ENCODE measurements at regions not wholly inside any gene's neighbourhood (a gene's known extent, or its start where the extent isn't known, plus 50 kb on each side); places are given as distances from the start of the nearest gene placed in this dataset.

GRCh38 chr3:74139648-74140047, 474.8 kb downstream of the CNTN3 start:
- no peak overlapping the region for H3K9ac ChIP-seq (ENCODE audit: low read length)
- H3F3A ChIP-seq (ENCODE audit: insufficient read depth, low read length) = no peaks in the 10 kb centered on the region
- no peaks in the 10 kb centered on the region for H3K4me1 ChIP-seq (ENCODE audit: insufficient read depth, low read length, severe bottlenecking)
- no peak overlapping the region for H3K27ac ChIP-seq (ENCODE audit: low read depth, low read length, poor library complexity, severe bottlenecking)
- H3K36me3 ChIP-seq (ENCODE audit: insufficient read depth, low read length) = no peaks in the 10 kb centered on the region
- H3K79me2 ChIP-seq (ENCODE audit: insufficient read depth, low read length) = no peaks in the 10 kb centered on the region
- H2AFZ ChIP-seq (ENCODE audit: low read length) = no peak overlapping the region
- H3K9me3 ChIP-seq (ENCODE audit: low read length) = no peaks in the 10 kb centered on the region
- H4K20me1 ChIP-seq (ENCODE audit: insufficient read depth, low read length) = no peaks in the 10 kb centered on the region
- H3K9me2 ChIP-seq (ENCODE audit: low read depth, low read length) = no peaks in the 10 kb centered on the region
- no peak overlapping the region for H3K4me3 ChIP-seq (ENCODE audit: low read depth, low read length, poor library complexity, severe bottlenecking)
- no peaks in the 10 kb centered on the region for H3K27me3 ChIP-seq (ENCODE audit: insufficient read depth, low read length)
- H3K4me2 ChIP-seq (ENCODE audit: low read length) = no peak overlapping the region
- TF ChIP-seq, protein P1, sequence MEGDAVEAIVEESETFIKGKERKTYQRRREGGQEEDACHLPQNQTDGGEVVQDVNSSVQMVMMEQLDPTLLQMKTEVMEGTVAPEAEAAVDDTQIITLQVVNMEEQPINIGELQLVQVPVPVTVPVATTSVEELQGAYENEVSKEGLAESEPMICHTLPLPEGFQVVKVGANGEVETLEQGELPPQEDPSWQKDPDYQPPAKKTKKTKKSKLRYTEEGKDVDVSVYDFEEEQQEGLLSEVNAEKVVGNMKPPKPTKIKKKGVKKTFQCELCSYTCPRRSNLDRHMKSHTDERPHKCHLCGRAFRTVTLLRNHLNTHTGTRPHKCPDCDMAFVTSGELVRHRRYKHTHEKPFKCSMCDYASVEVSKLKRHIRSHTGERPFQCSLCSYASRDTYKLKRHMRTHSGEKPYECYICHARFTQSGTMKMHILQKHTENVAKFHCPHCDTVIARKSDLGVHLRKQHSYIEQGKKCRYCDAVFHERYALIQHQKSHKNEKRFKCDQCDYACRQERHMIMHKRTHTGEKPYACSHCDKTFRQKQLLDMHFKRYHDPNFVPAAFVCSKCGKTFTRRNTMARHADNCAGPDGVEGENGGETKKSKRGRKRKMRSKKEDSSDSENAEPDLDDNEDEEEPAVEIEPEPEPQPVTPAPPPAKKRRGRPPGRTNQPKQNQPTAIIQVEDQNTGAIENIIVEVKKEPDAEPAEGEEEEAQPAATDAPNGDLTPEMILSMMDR (IDR thresholded peaks at IDR 0.05; ENCODE audit: low read length) = 0 out of 2 replicates have a peak, but pooled peaks have one; percentile 7
- no peak for TF ChIP-seq EZH2 (IDR thresholded peaks at IDR 0.05; ENCODE audit: borderline replicate concordance, low read length)

GRCh38 chr3:74137790-74138189, 476.7 kb downstream of the CNTN3 start:
- H3K9me2 ChIP-seq (ENCODE audit: low read depth, low read length) = no peaks in the 10 kb centered on the region
- no peaks in the 10 kb centered on the region for H3K27me3 ChIP-seq (ENCODE audit: insufficient read depth, low read length)
- H3K36me3 ChIP-seq (ENCODE audit: insufficient read depth, low read length) = no peaks in the 10 kb centered on the region
- H2AFZ ChIP-seq (ENCODE audit: low read length) = no peak overlapping the region
- H3K4me3 ChIP-seq (ENCODE audit: low read depth, low read length, poor library complexity, severe bottlenecking) = no peak overlapping the region
- H3K79me2 ChIP-seq (ENCODE audit: insufficient read depth, low read length) = no peaks in the 10 kb centered on the region
- TF ChIP-seq, protein P1 (IDR thresholded peaks at IDR 0.05; ENCODE audit: low read length) = no peak
- no peak for TF ChIP-seq EZH2 (IDR thresholded peaks at IDR 0.05; ENCODE audit: borderline replicate concordance, low read length)
- no peaks in the 10 kb centered on the region for H4K20me1 ChIP-seq (ENCODE audit: insufficient read depth, low read length)
- H3K4me2 ChIP-seq (ENCODE audit: low read length) = no peak overlapping the region
- H3K4me1 ChIP-seq (ENCODE audit: insufficient read depth, low read length, severe bottlenecking) = no peaks in the 10 kb centered on the region
- H3K9ac ChIP-seq (ENCODE audit: low read length) = no peak overlapping the region
- H3F3A ChIP-seq (ENCODE audit: insufficient read depth, low read length) = no peaks in the 10 kb centered on the region
- H3K9me3 ChIP-seq (ENCODE audit: low read length) = no peaks in the 10 kb centered on the region
- no peak overlapping the region for H3K27ac ChIP-seq (ENCODE audit: low read depth, low read length, poor library complexity, severe bottlenecking)

DNA sequence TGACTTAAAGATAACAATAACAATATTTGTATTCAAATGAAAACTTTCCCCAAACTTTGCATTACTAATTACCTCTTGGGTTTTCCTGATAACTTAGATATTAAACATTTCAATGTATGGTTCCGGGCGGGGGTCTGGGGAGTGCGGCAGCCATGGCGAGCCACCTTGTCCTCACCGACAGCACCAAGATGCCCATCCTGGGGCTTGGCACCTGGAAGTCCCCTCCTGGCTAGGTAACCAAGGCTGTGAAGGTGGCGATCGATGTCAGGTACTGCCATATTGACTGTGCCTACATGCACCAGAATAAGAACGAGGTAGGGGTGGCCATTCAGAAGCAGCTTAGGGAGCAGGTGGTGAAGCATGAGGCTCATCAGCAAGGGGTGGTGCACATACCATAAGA, 478.7 kb downstream of the CNTN3 start:
- Histone ChIP-seq H3K9ac (ENCODE audit: low read length) (no peak overlapping the region), H3K4me1 (ENCODE audit: insufficient read depth, low read length, severe bottlenecking) (no peaks in the 10 kb centered on the region), H3K9me2 (ENCODE audit: low read depth, low read length) (no peaks in the 10 kb centered on the region), H3K79me2 (ENCODE audit: insufficient read depth, low read length) (no peaks in the 10 kb centered on the region), H3K9me3 (ENCODE audit: low read length) (no peaks in the 10 kb centered on the region), H4K20me1 (ENCODE audit: insufficient read depth, low read length) (no peaks in the 10 kb centered on the region), H2AFZ (ENCODE audit: low read length) (no peak overlapping the region), H3K4me3 (ENCODE audit: low read depth, low read length, poor library complexity, severe bottlenecking) (no peak overlapping the region), H3F3A (ENCODE audit: insufficient read depth, low read length) (no peaks in the 10 kb centered on the region), H3K4me2 (ENCODE audit: low read length) (no peak overlapping the region), H3K27me3 (ENCODE audit: insufficient read depth, low read length) (no peaks in the 10 kb centered on the region), H3K36me3 (ENCODE audit: insufficient read depth, low read length) (no peaks in the 10 kb centered on the region), H3K27ac (ENCODE audit: low read depth, low read length, poor library complexity, severe bottlenecking) (no peak overlapping the region)
- TF ChIP-seq EZH2 (IDR thresholded peaks at IDR 0.05; ENCODE audit: borderline replicate concordance, low read length) = no peak
- TF ChIP-seq, protein P1 (IDR thresholded peaks at IDR 0.05; ENCODE audit: low read length) = no peak
